ENCODE measurements at regions not wholly inside any gene's neighbourhood (a gene's known extent, or its start where the extent isn't known, plus 50 kb on each side); places are given as distances from the start of the nearest gene placed in this dataset.

DNA sequence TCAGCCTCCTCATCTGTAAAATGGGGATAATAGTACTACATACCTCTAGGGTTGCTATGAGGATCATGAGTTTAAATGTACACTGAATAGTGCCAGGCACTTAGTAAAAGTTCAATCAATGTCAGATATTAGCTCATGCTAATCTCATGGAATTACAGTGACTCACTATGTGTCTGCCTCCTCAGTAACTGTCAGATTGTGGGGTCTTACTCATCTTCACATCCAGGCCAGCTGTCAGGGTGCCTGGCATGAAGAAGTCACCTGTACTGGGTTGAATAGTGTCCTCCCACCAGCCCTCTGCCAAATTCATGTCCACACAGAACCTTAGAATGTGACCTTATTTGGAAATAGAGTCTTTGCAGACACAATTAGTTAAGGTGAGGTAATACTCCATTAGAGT, 54.3 kb upstream of the STIM2 start:
- H3K4me3 ChIP-seq (ENCODE audit: low read length), result 0 out of 2 replicates have a peak overlapping the region, but pooled peaks have one; percentile 43
- no peaks in the 10 kb centered on the region for H4K20me1 ChIP-seq (ENCODE audit: insufficient read depth, low read depth, low read length)
- no peak overlapping the region for H2AFZ ChIP-seq (ENCODE audit: low read length)
- H3K79me2 ChIP-seq (ENCODE audit: low read length), result no peaks in the 10 kb centered on the region
- H3K4me2 ChIP-seq (ENCODE audit: low read depth, low read length, poor library complexity, severe bottlenecking), result peak overlapping the region; percentile 76
- H3K9me3 ChIP-seq (ENCODE audit: low read length), result no peaks in the 10 kb centered on the region
- H3K27ac ChIP-seq (ENCODE audit: low read length), result peak overlapping the region; percentile 80
- H3K27me3 ChIP-seq (ENCODE audit: low read length), result no peaks in the 10 kb centered on the region
- peaks cover 38% of the 10 kb centered on the region for H3K4me1 ChIP-seq (ENCODE audit: low read length)
- H3K36me3 ChIP-seq (ENCODE audit: insufficient read depth, low read length), result no peaks in the 10 kb centered on the region
- peak overlapping the region; percentile 59 for H3K9ac ChIP-seq (ENCODE audit: low read length)
- no peaks in the 10 kb centered on the region for H3K9me2 ChIP-seq (replicated peaks; ENCODE audit: insufficient read depth, low read length)
- peak; percentile 52 for DNase-seq

GRCh38 chr4:26807330-26807729, 53.3 kb upstream of the STIM2 start:
- H3K9ac ChIP-seq (ENCODE audit: low read length), result peak overlapping the region; percentile 59
- peaks cover 47% of the 10 kb centered on the region for H3K4me1 ChIP-seq (ENCODE audit: low read length)
- no peaks in the 10 kb centered on the region for H3K36me3 ChIP-seq (ENCODE audit: insufficient read depth, low read length)
- no peak overlapping the region for H2AFZ ChIP-seq (ENCODE audit: low read length)
- no peaks in the 10 kb centered on the region for H3K9me2 ChIP-seq (replicated peaks; ENCODE audit: insufficient read depth, low read length)
- DNase-seq, result peak; percentile 94
- H3K9me3 ChIP-seq (ENCODE audit: low read length), result no peaks in the 10 kb centered on the region
- H4K20me1 ChIP-seq (ENCODE audit: insufficient read depth, low read depth, low read length), result no peaks in the 10 kb centered on the region
- peak overlapping the region; percentile 80 for H3K27ac ChIP-seq (ENCODE audit: low read length)
- H3K27me3 ChIP-seq (ENCODE audit: low read length), result no peaks in the 10 kb centered on the region
- H3K4me3 ChIP-seq (ENCODE audit: low read length), result peak overlapping the region; percentile 43
- no peaks in the 10 kb centered on the region for H3K79me2 ChIP-seq (ENCODE audit: low read length)
- peak overlapping the region; percentile 76 for H3K4me2 ChIP-seq (ENCODE audit: low read depth, low read length, poor library complexity, severe bottlenecking)

DNA sequence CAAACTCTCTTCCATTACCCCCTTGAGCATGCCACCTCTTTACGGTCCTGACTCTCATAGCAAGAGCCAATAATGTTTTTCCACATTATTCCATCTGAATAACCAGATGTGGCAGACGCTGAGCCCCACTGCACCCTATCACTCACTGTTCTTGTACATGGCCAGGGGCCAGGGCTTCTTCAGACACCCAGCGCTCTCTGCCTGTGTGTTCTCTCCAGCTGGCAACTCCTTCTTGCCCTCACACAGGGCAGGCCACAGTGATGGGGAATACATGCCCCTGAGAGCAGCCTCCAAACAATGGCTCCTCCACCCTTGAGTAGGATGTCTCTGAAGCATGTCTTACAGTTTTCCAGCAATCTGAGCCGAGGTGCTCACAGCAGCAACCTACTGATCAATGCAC, 50.8 kb upstream of the STIM2 start:
- Histone ChIP-seq H3K9me3 (ENCODE audit: low read length) (no peaks in the 10 kb centered on the region), H3K79me2 (ENCODE audit: low read length) (no peaks in the 10 kb centered on the region), H3K27ac (ENCODE audit: low read length) (no peak overlapping the region), H3K27me3 (ENCODE audit: low read length) (no peaks in the 10 kb centered on the region), H3K36me3 (ENCODE audit: insufficient read depth, low read length) (no peaks in the 10 kb centered on the region), H3K4me1 (ENCODE audit: low read length) (peaks cover 47% of the 10 kb centered on the region), H3K4me2 (ENCODE audit: low read depth, low read length, poor library complexity, severe bottlenecking) (no peak overlapping the region), H3K4me3 (ENCODE audit: low read length) (no peak overlapping the region), H3K9me2 (replicated peaks; ENCODE audit: insufficient read depth, low read length) (no peaks in the 10 kb centered on the region), H4K20me1 (ENCODE audit: insufficient read depth, low read depth, low read length) (no peaks in the 10 kb centered on the region), H3K9ac (ENCODE audit: low read length) (no peak overlapping the region), H2AFZ (ENCODE audit: low read length) (no peak overlapping the region)
- DNase-seq, result no peak
